NCI-H128 (cell line): ENCODE measurements at regions not wholly inside any gene's neighbourhood (a gene's known extent, or its start where the extent isn't known, plus 50 kb on each side); places are given as distances from the start of the nearest gene placed in this dataset.

Source experiments
- DNase-seq: peaks from one replicate; lab custom pipeline; 2025; ENCODE audit not compliant: unreplicated experiment; lab: John Stamatoyannopoulos, UW

GRCh38 chrX:4935401-4935800, 1222.0 kb upstream of the PRKX start:
- no peak for DNase-seq

- no peak for DNase-seq
Measured at GRCh38 chrX:4932790-4933189, 1219.3 kb upstream of the PRKX start.

GRCh38 chrX:4930426-4930825, 1217.0 kb upstream of the PRKX start:
- no peak for DNase-seq

GRCh38 chrX:4925911-4926310, 1212.5 kb upstream of the PRKX start:
- no peak for DNase-seq

GRCh38 chrX:4909348-4909747, 1195.9 kb upstream of the PRKX start:
- no peak for DNase-seq

GRCh38 chrX:4905576-4905975, 1192.1 kb upstream of the PRKX start:
- DNase-seq: no peak

GRCh38 chrX:4881277-4881676, 1167.8 kb upstream of the PRKX start:
- no peak for DNase-seq

- no peak for DNase-seq
Measured at GRCh38 chrX:4878640-4879039, 1165.2 kb upstream of the PRKX start.

GRCh38 chrX:4876268-4876667, 1162.8 kb upstream of the PRKX start:
- DNase-seq: no peak

- no peak for DNase-seq
Measured at GRCh38 chrX:4851534-4851933, 1138.1 kb upstream of the PRKX start.

- no peak for DNase-seq
Measured at GRCh38 chrX:4850312-4850711, 1136.9 kb upstream of the PRKX start.

GRCh38 chrX:4844376-4844775, 1130.9 kb upstream of the PRKX start:
- DNase-seq: no peak

GRCh38 chrX:4841216-4841745, 1127.8 kb upstream of the PRKX start:
- DNase-seq: no peak

- DNase-seq: no peak
Measured at GRCh38 chrX:4831574-4831973, 1118.1 kb upstream of the PRKX start.

GRCh38 chrX:4830880-4831557, 1117.6 kb upstream of the PRKX start:
- DNase-seq: no peak

GRCh38 chrX:4825550-4825949, 1112.1 kb upstream of the PRKX start:
- DNase-seq: no peak

- DNase-seq: no peak
Measured at GRCh38 chrX:4809571-4809970, 1096.1 kb upstream of the PRKX start.

GRCh38 chrX:4805502-4805901, 1092.1 kb upstream of the PRKX start:
- no peak for DNase-seq

- DNase-seq: no peak
Measured at GRCh38 chrX:4800756-4801155, 1087.3 kb upstream of the PRKX start.

- no peak for DNase-seq
Measured at GRCh38 chrX:4787971-4788370, 1074.5 kb upstream of the PRKX start.

GRCh38 chrX:4764888-4765287, 1051.4 kb upstream of the PRKX start:
- DNase-seq: no peak

- DNase-seq: no peak
Measured at GRCh38 chrX:4762196-4762595, 1048.7 kb upstream of the PRKX start.
